ENCODE measurements at regions not wholly inside any gene's neighbourhood (a gene's known extent, or its start where the extent isn't known, plus 50 kb on each side); places are given as distances from the start of the nearest gene placed in this dataset.

DNA sequence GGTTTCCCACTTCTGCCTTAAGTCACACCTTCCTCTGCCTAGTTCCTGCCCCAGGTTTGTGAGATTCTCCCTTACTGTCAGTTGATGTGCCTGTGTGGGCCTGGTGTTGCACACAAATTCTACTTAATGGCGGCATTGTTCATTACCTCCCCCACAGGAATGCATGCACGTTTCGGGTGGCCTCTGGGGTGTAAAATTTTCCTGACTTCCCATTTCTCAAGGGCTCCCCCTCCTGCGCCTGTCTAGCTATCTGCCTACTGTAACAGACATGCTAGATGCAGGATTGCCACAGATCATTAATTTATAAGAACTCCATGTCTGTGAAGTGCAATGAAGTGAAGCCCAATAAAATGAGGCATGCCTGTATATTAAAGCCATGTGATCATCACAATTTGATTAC, 1466.3 kb downstream of the PCDH9 start:
- Histone ChIP-seq H3K4me1 (ENCODE audit: control insufficient read depth, insufficient read depth, low read length) (no peaks in the 10 kb centered on the region), H3K79me2 (ENCODE audit: control insufficient read depth, insufficient read depth, low read length) (no peaks in the 10 kb centered on the region), H3K9ac (ENCODE audit: control insufficient read depth, insufficient read depth, low read length) (no peak overlapping the region), H3K27me3 (replicated peaks in 1 of 2; ENCODE audit: control insufficient read depth in 2 of 2, insufficient read depth in 2 of 2, low read length in 1 of 2) (no peaks in the 10 kb centered on the region), H4K20me1 (ENCODE audit: control insufficient read depth, insufficient read depth) (no peaks in the 10 kb centered on the region), H3K36me3 (ENCODE audit: control insufficient read depth in 2 of 2, insufficient read depth in 2 of 2, low read length in 1 of 2) (no peaks in the 10 kb centered on the region), H3K9me3 (replicated peaks; ENCODE audit: control insufficient read depth, insufficient read depth, low read length) (no peaks in the 10 kb centered on the region), H3K4me2 (ENCODE audit: control insufficient read depth, insufficient read depth) (no peak overlapping the region), H2AFZ (ENCODE audit: control insufficient read depth, low read depth, low read length) (no peak overlapping the region), H3K27ac (ENCODE audit: control insufficient read depth, insufficient read depth) (no peak overlapping the region), H3K4me3 (no peak overlapping the region)
- TF ChIP-seq GABPA (IDR thresholded peaks at IDR 0.05; ENCODE audit: low read depth): no peak
- no peak for TF ChIP-seq ZNF384 (IDR thresholded peaks at IDR 0.05; ENCODE audit: borderline replicate concordance, low read depth, low read length)
- no peak for TF ChIP-seq BRCA1 (IDR thresholded peaks at IDR 0.05; ENCODE audit: low read depth, low read length)
- TF ChIP-seq NFYB (IDR thresholded peaks at IDR 0.05; ENCODE audit: insufficient read depth, low read depth, low read length): no peak
- no peak for TF ChIP-seq SMC3 (IDR thresholded peaks at IDR 0.05; ENCODE audit: borderline replicate concordance, low read length)
- TF ChIP-seq JUND (IDR thresholded peaks at IDR 0.05; ENCODE audit: low read depth, low read length): no peak
- no peak for TF ChIP-seq BMI1 (IDR thresholded peaks at IDR 0.05; ENCODE audit: borderline replicate concordance)
- TF ChIP-seq CHD2 (IDR thresholded peaks at IDR 0.05; ENCODE audit: borderline replicate concordance, low read depth, low read length): no peak
- TF ChIP-seq FOXM1 (IDR thresholded peaks at IDR 0.05; ENCODE audit: low read depth, low read length): no peak
- no peak for TF ChIP-seq NFYA (IDR thresholded peaks at IDR 0.05; ENCODE audit: borderline replicate concordance, low read depth, low read length)
- TF ChIP-seq, protein P1, sequence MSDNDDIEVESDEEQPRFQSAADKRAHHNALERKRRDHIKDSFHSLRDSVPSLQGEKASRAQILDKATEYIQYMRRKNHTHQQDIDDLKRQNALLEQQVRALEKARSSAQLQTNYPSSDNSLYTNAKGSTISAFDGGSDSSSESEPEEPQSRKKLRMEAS (IDR thresholded peaks at IDR 0.05; ENCODE audit: low read depth, low read length): no peak
- no peak for TF ChIP-seq IKZF2 (IDR thresholded peaks at IDR 0.05)
- no peak for TF ChIP-seq NR2F1 (conservative IDR thresholded peaks at IDR 0.05)
- TF ChIP-seq, protein P2, sequence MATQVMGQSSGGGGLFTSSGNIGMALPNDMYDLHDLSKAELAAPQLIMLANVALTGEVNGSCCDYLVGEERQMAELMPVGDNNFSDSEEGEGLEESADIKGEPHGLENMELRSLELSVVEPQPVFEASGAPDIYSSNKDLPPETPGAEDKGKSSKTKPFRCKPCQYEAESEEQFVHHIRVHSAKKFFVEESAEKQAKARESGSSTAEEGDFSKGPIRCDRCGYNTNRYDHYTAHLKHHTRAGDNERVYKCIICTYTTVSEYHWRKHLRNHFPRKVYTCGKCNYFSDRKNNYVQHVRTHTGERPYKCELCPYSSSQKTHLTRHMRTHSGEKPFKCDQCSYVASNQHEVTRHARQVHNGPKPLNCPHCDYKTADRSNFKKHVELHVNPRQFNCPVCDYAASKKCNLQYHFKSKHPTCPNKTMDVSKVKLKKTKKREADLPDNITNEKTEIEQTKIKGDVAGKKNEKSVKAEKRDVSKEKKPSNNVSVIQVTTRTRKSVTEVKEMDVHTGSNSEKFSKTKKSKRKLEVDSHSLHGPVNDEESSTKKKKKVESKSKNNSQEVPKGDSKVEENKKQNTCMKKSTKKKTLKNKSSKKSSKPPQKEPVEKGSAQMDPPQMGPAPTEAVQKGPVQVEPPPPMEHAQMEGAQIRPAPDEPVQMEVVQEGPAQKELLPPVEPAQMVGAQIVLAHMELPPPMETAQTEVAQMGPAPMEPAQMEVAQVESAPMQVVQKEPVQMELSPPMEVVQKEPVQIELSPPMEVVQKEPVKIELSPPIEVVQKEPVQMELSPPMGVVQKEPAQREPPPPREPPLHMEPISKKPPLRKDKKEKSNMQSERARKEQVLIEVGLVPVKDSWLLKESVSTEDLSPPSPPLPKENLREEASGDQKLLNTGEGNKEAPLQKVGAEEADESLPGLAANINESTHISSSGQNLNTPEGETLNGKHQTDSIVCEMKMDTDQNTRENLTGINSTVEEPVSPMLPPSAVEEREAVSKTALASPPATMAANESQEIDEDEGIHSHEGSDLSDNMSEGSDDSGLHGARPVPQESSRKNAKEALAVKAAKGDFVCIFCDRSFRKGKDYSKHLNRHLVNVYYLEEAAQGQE (IDR thresholded peaks at IDR 0.05; ENCODE audit: low read depth, low read length): no peak
- no peak for TF ChIP-seq ZNF207 (IDR thresholded peaks at IDR 0.05; ENCODE audit: borderline replicate concordance)
- no peak for TF ChIP-seq BHLHE40 (IDR thresholded peaks at IDR 0.05; ENCODE audit: borderline replicate concordance in 1 of 2, low read depth in 2 of 2, low read length in 1 of 2)
- no peak for TF ChIP-seq EED (IDR thresholded peaks at IDR 0.05; ENCODE audit: low read depth)
- ATAC-seq (no peak), FAIRE-seq (no peak), DNase-seq (ENCODE audit: low read depth, low spot score) (no peak)
- ChIA-PET CTCF (no interaction called here), POLR2A (no interaction called here), RAD21 (ENCODE audit: unreplicated experiment) (no interaction called here), SMC1A (ENCODE audit: uncharacterized antibody, unreplicated experiment) (no interaction called here)
- intact Hi-C loops (cut with micrococcal nuclease; ENCODE audit: unreplicated experiment) (no loop called here), in situ Hi-C loops (cut with MboI) (no loop called here)
- BruUV-seq (replicated peaks): no TSS peak
- 18% methylated on average over 4 of the region's 4 CpGs for WGBS (ENCODE audit: insufficient coverage, insufficient replicate concordance, low lambda C conversion rate, missing lambda C conversion rate)
